ENCODE measurements at regions not wholly inside any gene's neighbourhood (a gene's known extent, or its start where the extent isn't known, plus 50 kb on each side); places are given as distances from the start of the nearest gene placed in this dataset.

DNA sequence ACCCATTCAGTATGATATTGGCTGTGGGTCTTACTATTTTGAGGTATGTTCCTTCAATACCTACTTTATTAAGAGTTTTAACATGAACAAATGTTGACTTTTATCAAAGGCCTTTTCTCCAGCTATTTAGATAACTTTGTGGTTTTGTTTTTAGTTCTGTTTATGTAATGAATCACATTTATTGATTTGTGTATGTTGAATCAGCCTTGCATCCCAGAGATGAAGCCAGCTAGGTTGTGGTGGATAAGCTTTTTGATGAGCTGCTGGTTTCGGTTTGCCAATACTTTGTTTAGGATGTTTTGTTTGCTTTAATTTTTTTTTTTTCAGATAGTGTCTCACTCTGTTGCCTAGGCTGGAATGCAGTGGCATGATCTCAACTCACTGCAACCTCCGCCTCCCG lies 609.0 kb upstream of the COX7C start (continued):
- TF ChIP-seq, protein P1, sequence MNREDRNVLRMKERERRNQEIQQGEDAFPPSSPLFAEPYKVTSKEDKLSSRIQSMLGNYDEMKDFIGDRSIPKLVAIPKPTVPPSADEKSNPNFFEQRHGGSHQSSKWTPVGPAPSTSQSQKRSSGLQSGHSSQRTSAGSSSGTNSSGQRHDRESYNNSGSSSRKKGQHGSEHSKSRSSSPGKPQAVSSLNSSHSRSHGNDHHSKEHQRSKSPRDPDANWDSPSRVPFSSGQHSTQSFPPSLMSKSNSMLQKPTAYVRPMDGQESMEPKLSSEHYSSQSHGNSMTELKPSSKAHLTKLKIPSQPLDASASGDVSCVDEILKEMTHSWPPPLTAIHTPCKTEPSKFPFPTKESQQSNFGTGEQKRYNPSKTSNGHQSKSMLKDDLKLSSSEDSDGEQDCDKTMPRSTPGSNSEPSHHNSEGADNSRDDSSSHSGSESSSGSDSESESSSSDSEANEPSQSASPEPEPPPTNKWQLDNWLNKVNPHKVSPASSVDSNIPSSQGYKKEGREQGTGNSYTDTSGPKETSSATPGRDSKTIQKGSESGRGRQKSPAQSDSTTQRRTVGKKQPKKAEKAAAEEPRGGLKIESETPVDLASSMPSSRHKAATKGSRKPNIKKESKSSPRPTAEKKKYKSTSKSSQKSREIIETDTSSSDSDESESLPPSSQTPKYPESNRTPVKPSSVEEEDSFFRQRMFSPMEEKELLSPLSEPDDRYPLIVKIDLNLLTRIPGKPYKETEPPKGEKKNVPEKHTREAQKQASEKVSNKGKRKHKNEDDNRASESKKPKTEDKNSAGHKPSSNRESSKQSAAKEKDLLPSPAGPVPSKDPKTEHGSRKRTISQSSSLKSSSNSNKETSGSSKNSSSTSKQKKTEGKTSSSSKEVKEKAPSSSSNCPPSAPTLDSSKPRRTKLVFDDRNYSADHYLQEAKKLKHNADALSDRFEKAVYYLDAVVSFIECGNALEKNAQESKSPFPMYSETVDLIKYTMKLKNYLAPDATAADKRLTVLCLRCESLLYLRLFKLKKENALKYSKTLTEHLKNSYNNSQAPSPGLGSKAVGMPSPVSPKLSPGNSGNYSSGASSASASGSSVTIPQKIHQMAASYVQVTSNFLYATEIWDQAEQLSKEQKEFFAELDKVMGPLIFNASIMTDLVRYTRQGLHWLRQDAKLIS (CRISPR knock-in tag; IDR thresholded peaks at IDR 0.05) = no peak

DNA sequence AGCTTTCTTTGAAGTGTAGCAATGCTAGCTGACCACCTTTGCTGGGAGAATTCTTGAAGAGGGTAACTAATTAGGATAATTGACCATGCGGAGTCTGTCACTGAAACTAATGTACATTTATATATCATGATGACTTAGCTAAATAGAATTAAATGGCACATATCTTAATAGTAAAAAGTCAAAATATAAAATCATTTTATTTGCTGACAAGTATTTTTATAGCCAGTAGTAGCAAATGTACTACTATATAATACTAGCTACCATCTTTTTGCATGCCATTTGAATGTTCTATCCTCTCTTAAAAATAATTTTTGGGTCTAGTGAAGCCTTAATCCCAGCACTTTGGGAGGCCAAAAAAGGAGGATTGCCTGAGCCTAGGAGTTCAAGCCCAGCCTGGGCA lies 605.8 kb upstream of the COX7C start:
- no peaks in the 10 kb centered on the region for H3K27me3 ChIP-seq (ENCODE audit: control insufficient read depth in 2 of 2, insufficient read depth in 2 of 2, low read length in 2 of 2)
- H3K79me2 ChIP-seq (ENCODE audit: control insufficient read depth, insufficient read depth, low read length) = no peaks in the 10 kb centered on the region
- no peaks in the 10 kb centered on the region for H3K36me3 ChIP-seq (ENCODE audit: control insufficient read depth, insufficient read depth, low read length)
- ATAC-seq = no peak
- intact Hi-C loops (cut with micrococcal nuclease) = no loop called here
- no peaks in the 10 kb centered on the region for H4K20me1 ChIP-seq (replicated peaks; ENCODE audit: control insufficient read depth, insufficient read depth, low read length)
- no peak overlapping the region for H3K27ac ChIP-seq (ENCODE audit: extremely low read depth, low read depth, low read length)
- POLR2A ChIA-PET = no interaction called here
- CTCF ChIA-PET (ENCODE audit: low intra/inter-chr PET ratio) = no interaction called here
- WGBS (ENCODE audit: insufficient coverage, low coverage, missing lambda C conversion rate) = 32% methylated on average over 1 of the region's 1 CpG
- no peak for TF ChIP-seq PHB (CRISPR knock-in tag; IDR thresholded peaks at IDR 0.05)
- peak; percentile 25; the same call in 1 of the 2 replicates for TF ChIP-seq C11orf30 (IDR thresholded peaks at IDR 0.05; ENCODE audit: low read depth)
- TF ChIP-seq ZSCAN29 (IDR thresholded peaks at IDR 0.05) = no peak
- TF ChIP-seq ZNF316 (IDR thresholded peaks at IDR 0.05) = peak; percentile 60
- TF ChIP-seq RBM22 (IDR thresholded peaks at IDR 0.05; ENCODE audit: low read depth, low read length, poor library complexity, severe bottlenecking) = no peak
- no TSS peak for BruUV-seq (replicated peaks)
- H3K4me2 ChIP-seq (ENCODE audit: insufficient read depth, low read length) = no peak overlapping the region
- no peaks in the 10 kb centered on the region for H3K9me1 ChIP-seq (ENCODE audit: control insufficient read depth, insufficient read depth, low read length)
- H2AFZ ChIP-seq (ENCODE audit: low read depth, low read length) = no peak overlapping the region
- no peak for DNase-seq (ENCODE audit: extremely low read depth in 1 of 4, low spot score in 3 of 4)
- H3K4me1 ChIP-seq (replicated peaks in 1 of 2; ENCODE audit: control insufficient read depth in 2 of 2, insufficient read depth in 2 of 2, low read length in 2 of 2) = no peaks in the 10 kb centered on the region
- H3K9me3 ChIP-seq (replicated peaks; ENCODE audit: control insufficient read depth, insufficient read depth, low read depth, low read length) = no peaks in the 10 kb centered on the region
- H3K9ac ChIP-seq (ENCODE audit: insufficient read depth in 1 of 2, low read depth in 2 of 2, low read length in 2 of 2) = no peak overlapping the region
- H3K4me3 ChIP-seq = no peak overlapping the region
- no peak for FAIRE-seq
- in situ Hi-C loops (cut with MboI) = no loop called here
